NCI-H146 treated with DMSO at 0.1 percent for 48 hours (cell line): ENCODE measurements at regions not wholly inside any gene's neighbourhood (a gene's known extent, or its start where the extent isn't known, plus 50 kb on each side); places are given as distances from the start of the nearest gene placed in this dataset.

ENCODE experiments used
- DNase-seq: peaks from one replicate; lab custom pipeline; 2025; ENCODE audit not compliant: unreplicated experiment; lab: John Stamatoyannopoulos, UW

DNA sequence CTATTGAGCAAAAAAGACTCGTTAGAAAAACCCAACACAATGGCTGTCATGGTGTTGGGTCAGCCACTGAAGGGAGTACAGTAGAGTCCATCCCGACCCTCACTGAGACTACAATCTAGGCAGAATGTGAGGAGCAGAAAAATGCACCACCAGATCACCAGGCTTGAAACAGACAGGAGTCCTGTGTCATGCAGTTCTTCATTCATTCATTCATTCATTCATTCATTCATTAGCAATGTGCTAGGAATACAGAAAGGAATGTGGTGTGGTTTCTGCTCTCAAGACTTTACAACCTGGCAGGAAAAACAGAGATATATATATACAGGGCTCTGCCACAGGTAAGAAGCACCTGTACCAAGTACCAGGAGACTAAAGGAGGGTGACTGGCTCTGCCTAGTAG, 392.3 kb downstream of the OMA1 start:
- no peak for DNase-seq

- no peak for DNase-seq
These were observed 393.8 kb downstream of the OMA1 start for GRCh38 chr1:58152697-58153096.

GRCh38 chr1:58149271-58149812, 397.2 kb downstream of the OMA1 start:
- no peak for DNase-seq

DNA sequence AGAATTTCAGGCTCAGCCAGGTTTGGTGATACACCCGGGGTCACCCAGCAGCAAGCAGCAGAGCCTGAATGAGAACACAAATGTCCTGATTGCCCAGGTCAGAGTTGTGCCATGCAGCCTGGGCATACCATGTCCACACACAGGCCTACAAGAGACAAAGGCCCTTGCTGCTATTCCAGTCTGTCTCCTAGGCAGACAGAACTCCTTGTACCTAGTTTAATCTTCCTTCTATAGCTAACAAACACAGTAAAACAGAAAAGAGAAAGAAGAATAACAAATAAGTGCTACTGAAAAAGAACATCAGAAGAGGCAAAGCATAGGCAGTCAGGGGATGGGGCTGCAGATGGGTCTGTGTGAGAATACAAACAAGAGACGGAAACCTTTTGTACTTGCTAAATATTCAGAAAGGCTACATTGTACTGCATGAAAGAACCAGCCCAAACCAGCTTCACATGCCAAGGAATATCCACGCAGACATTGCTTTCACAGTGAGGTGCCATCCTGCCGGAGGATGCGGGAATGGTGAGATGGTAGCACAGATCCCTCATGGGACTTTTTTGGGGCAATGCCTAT, 401.7 kb downstream of the OMA1 start:
- no peak for DNase-seq

DNA sequence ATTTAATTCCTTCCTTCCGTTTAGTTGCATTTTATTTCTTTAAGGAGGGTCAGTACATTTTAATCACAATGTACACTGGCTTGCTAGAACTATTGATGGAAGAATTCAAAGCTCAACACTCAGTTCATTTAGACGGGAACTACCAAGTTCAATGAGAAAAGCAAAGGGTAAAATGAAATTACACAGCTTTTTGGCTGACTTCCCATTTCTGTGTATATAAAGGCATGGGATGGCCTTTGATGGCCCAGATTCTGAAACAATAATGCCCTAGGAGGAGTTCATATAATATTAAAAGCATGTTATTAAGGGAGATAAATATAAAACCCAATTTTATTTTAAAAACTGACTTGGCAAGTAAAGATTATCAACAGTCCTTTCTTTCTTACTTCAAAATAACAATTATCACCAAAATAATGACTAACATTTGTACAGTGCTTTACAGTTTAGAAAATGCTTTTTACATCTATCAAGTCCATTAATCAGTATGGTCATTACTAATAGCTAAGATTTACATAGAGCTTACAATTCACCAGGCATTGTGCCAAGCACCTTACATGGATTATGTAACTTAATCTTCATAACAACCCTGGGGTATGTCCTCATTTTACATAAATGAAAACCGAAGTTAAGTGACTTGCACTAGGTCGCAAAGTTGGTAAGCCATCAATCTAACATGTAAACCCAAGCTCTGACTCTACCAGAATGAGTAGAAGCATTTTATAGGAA, 402.4 kb downstream of the OMA1 start:
- DNase-seq, result no peak

DNA sequence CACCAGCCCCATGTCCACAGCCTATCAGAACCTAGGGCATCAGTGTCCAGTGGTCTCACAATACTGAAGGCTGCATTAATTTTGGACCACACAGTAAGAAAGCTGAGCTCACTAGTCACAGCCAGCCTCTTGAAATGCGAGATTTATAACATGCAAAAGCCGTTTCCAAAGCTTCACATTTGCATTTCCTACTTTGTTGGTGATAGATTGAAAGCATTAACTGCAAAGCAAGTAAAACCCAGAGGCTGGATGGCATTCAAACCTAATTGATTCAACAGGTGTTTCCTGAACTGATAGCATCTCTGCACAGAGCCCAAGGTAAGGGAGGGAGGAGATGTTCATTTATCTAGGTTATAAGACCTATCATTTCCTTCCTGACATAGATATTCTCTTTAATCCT, 410.1 kb downstream of the OMA1 start:
- peak; percentile 1 for DNase-seq

- DNase-seq, result no peak
These were observed 410.7 kb downstream of the OMA1 start for GRCh38 chr1:58135821-58136321.

- DNase-seq, result no peak
These were observed 413.0 kb downstream of the OMA1 start for GRCh38 chr1:58133562-58133961.

- no peak for DNase-seq
These were observed 423.5 kb downstream of the OMA1 start for GRCh38 chr1:58123051-58123450.

DNA sequence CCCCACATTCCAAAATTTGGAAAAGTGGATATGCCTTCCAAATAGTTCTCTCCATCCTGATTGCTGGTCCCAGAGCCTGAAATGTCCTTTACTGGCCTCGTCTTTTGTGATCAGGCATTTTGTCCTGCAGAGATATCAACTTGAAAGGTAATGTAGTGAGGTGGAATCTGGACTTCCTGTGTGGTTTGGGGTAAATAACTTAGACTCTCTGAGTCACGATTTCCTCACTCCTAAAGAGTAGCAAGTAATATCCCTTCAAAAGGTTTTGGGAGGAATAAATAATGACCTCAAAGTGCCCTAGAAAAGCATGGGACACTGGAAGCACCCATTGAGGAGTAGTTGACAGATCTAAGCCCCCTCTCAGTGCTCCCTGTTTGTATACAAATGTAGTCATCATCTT, 426.6 kb downstream of the OMA1 start:
- DNase-seq, result no peak

DNA sequence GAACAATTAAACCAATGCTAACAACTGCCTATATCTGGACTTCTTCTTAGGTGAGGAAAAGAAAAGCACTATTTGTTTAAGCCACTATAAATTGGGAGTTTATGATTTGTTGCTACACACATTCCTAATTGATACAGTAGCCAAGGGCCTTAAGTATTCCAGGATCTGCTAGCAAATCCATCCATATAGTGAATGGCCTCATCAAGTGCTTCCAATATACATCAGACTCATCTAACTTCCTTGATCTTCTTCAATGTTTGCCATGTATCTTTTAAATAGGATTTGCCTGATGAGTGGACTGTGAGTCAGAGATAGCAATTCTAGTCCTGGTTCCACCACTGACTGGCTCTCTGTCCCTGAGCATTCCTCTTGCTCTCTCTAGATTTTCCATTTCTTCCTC, 430.2 kb downstream of the OMA1 start:
- no peak for DNase-seq

GRCh38 chr1:58109646-58110200, 436.8 kb downstream of the OMA1 start:
- DNase-seq, result no peak

DNA sequence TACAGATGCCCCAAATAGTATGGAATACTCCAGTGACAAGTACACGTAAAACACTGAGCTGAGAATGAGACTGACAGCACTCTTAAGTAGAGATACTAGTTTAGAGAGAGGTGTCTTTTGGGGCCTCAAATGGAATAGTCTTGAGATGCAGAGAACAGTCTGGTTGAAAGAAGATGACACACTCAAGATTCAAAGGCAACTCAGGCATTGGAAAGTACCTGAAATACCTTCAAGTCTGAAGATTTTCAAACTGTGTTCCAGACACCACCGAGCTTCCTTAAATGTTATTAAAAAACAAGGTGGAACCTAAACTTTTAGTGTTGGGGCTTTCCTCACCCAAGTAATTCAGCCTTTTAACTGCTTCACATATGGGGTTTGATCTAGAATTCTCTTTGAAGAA, 437.7 kb downstream of the OMA1 start:
- DNase-seq, result no peak

DNA sequence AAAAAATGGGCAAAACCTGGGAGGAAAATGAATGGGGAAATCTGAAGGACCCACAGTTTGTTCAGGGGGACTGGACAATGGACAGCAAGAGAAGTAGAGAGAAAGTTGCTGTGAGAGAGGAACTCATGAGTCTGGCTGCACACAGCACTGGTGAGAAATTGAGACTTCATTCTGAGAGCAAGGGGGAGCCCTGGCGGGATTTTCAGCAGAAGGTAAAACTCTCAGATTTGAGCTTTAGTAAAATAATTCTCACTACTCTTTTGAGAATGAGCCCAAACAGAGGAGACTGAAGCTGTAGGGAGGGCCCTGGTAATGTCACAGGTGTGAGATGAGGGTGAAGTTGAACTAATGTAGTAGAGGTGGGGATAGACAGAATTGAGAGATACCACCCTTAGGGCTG, 438.6 kb downstream of the OMA1 start:
- DNase-seq, result no peak

- DNase-seq, result no peak
These were observed 441.6 kb downstream of the OMA1 start for GRCh38 chr1:58104960-58105359.

- no peak for DNase-seq
These were observed 449.8 kb downstream of the OMA1 start for GRCh38 chr1:58096714-58097113.

DNA sequence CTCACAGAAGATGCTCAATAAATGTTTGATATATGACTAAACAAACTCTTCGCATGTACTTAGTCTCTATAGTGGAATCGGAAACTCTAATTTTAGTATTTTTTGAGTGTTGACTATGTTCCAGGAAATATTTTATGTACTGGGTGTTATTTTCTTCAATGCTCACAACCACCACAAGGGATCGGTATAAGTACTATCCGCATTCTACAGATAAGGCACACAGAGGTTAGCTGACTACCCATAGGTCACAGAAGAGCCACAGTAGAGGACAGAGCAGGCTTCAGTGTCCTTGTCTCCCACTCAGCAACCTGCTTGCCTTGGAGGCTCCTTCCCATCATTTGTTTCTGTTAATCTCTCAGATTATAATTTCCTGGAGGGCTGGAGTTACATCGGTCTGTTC, 451.3 kb downstream of the OMA1 start:
- no peak for DNase-seq

DNA sequence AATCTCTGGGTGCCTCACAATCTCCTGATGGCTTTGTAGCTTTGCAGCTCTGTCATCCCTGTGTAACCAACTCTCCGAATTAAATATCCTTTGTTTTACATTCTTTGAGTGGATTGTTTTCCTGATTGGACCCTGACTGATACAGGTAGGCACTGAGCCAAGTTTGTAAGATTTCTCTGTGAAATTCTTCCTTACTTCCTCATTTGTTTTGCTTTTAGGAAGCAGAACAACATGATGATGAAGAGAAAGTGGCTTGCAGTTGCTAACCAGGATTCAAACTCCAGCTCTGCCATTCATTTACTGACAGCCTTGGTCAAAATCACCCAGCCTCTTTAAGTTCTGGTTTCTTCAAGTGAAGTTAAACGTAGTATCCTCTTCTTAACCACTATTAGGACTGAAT, 452.3 kb downstream of the OMA1 start:
- DNase-seq, result no peak

GRCh38 chr1:58090640-58091039, 455.9 kb downstream of the OMA1 start:
- DNase-seq, result no peak

DNA sequence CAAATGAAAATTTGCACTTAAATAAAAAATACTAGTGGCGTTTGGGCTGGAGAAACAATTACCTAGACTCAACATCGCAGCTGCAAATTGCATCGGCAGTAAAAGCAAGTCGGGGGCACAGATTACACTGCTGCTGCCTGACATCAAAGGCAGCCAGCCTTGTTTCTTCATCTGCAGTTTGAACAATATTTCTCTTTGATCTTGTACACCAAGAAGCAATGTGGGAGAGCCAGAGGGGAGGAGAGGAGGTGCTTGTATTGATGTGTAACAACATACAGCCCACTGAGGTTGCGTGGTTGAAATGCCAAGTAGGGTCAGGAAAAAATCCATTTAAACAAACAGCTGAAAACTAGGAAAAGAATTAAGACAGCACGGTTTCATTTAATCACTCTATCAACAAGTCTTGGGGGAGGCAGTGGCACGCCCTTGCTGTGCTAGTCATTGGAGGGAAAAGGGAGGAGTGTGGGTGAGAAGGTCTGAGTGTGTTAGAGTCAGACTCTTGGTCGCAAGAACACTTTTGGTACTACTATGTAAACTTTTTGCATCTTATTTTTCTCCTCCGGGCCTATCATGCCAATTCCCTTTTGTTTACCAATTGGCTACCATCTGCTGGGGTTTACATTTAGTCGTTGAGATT, 456.5 kb downstream of the OMA1 start:
- no peak for DNase-seq

GRCh38 chr1:58084266-58084665, 462.3 kb downstream of the OMA1 start:
- DNase-seq, result no peak

GRCh38 chr1:58082596-58082995, 463.9 kb downstream of the OMA1 start:
- no peak for DNase-seq
